ENCODE measurements at regions not wholly inside any gene's neighbourhood (a gene's known extent, or its start where the extent isn't known, plus 50 kb on each side); places are given as distances from the start of the nearest gene placed in this dataset.

DNA sequence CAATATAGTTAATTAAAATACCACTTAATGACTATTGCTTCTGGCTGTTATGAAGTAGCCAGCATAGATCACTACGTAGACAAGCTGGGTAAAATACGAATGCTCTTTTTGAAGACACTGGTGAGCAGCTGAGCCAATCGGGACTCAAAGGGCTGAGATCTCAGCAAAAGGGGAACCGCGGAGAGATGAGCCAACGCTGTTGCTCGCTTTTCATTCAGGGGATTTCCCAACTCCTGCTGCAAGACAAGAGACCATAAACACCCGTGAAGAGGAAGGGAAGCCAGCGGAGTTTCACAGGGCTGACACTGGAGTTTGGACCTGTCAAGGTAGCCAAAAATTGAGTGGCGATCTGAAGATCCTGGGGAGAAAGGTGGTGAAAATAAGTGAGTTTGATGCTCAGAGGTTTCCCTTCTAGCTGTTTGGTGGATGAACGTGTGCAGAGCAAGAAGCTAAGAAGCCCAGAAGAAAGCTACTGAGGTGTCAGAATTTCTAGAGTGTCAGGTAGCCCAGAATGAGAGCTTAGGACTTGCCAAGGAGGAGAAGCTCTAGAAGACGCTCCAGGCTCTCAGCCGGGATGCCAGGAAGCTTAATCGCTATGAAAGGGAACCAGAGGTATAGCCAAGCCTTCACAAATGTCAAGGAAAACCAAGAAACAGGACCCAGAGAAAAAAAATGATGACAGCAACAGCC lies 79.6 kb upstream of the RNU6ATAC start:
- DNase-seq (ENCODE audit: low spot score), result no peak
- H3K4me3 ChIP-seq (ENCODE audit: low read depth in 1 of 3, low read length in 3 of 3), result no peak overlapping the region
- peaks cover 0 to 26% (median 17%) of the 10 kb centered on the region in 4 donors for H3K4me1 ChIP-seq (ENCODE audit: control insufficient read depth in 4 of 4, insufficient read depth in 4 of 4, low read length in 3 of 4)
- no peak overlapping the region for H3K9ac ChIP-seq (ENCODE audit: low read depth in 1 of 2, low read length in 2 of 2)
- peaks cover 0 to 7% (median 3%) of the 10 kb centered on the region in 4 donors for H3K9me3 ChIP-seq (ENCODE audit: control insufficient read depth in 4 of 4, low read length in 3 of 4)
- no peaks in the 10 kb centered on the region for H3K27me3 ChIP-seq (ENCODE audit: control insufficient read depth in 4 of 4, insufficient read depth in 4 of 4, low read length in 3 of 4)
- no peak for TF ChIP-seq JUND (IDR thresholded peaks at IDR 0.05)
- peak in 1 of 2 donors; percentile 11 for TF ChIP-seq RXRA (IDR thresholded peaks at IDR 0.05)
- peak in 1 of 2 donors; percentile 42 for TF ChIP-seq HNF4A (conservative IDR thresholded peaks at IDR 0.05)
- no peak for TF ChIP-seq FOXA1 (IDR thresholded peaks at IDR 0.05)
- TF ChIP-seq SP1 (IDR thresholded peaks at IDR 0.05), result peak; percentile 46
- TF ChIP-seq FOXA2 (IDR thresholded peaks at IDR 0.05), result no peak
- peak in 1 of 2 donors; percentile 55 for TF ChIP-seq RAD21 (IDR thresholded peaks at IDR 0.05)
- peak overlapping the region in 1 of 2 donors; percentile 16 for H3K27ac ChIP-seq (ENCODE audit: low read depth in 1 of 2, low read length in 2 of 2)
- 28% methylated on average over 14 of the region's 14 CpGs for WGBS
- no peaks in the 10 kb centered on the region for H3K36me3 ChIP-seq (ENCODE audit: control insufficient read depth in 4 of 4, insufficient read depth in 3 of 4, low read depth in 1 of 4, low read length in 3 of 4)

DNA sequence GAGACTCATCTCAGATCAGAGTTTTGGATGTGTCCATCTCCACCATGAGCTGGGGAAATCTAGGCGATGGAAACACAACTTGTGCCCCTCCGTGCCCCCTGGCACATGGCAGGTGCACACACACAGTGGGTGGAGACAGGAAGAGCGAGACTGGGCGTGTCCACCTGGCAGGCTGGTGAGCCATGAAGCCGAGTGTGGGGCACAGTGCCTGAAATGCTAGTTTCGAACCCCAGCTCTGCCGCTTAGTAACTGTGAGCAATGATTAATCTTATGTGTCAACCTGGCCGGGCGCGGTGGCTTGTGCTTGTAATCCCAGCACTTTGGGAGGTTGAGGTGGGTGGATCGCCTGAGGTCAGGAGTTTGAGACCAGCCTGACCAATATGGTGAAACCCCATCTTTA lies 80.8 kb upstream of the RNU6ATAC start:
- no peak for DNase-seq (ENCODE audit: low spot score)
- peaks cover 0 to 26% (median 17%) of the 10 kb centered on the region in 4 donors for H3K4me1 ChIP-seq (ENCODE audit: control insufficient read depth in 4 of 4, insufficient read depth in 4 of 4, low read length in 3 of 4)

More for the DNA sequence above, 80.8 kb upstream of the RNU6ATAC start:
- WGBS, result 83% methylated on average over 11 of the region's 11 CpGs
- TF ChIP-seq GABPA (IDR thresholded peaks at IDR 0.05 in 1 of 2, conservative IDR thresholded peaks at IDR 0.05 in 1 of 2) (no peak), HNF4G (IDR thresholded peaks at IDR 0.05) (no peak), RAD21 (IDR thresholded peaks at IDR 0.05) (no peak), EGR1 (IDR thresholded peaks at IDR 0.05; ENCODE audit: low read depth in 2 of 2) (no peak), FOXA2 (IDR thresholded peaks at IDR 0.05) (no peak), JUND (IDR thresholded peaks at IDR 0.05) (no peak), YY1 (IDR thresholded peaks at IDR 0.05) (no peak)
- TF ChIP-seq, protein P1, sequence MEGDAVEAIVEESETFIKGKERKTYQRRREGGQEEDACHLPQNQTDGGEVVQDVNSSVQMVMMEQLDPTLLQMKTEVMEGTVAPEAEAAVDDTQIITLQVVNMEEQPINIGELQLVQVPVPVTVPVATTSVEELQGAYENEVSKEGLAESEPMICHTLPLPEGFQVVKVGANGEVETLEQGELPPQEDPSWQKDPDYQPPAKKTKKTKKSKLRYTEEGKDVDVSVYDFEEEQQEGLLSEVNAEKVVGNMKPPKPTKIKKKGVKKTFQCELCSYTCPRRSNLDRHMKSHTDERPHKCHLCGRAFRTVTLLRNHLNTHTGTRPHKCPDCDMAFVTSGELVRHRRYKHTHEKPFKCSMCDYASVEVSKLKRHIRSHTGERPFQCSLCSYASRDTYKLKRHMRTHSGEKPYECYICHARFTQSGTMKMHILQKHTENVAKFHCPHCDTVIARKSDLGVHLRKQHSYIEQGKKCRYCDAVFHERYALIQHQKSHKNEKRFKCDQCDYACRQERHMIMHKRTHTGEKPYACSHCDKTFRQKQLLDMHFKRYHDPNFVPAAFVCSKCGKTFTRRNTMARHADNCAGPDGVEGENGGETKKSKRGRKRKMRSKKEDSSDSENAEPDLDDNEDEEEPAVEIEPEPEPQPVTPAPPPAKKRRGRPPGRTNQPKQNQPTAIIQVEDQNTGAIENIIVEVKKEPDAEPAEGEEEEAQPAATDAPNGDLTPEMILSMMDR (IDR thresholded peaks at IDR 0.05; ENCODE audit: low read depth, low read length, missing input control), result no peak
- TF ChIP-seq, protein P2, sequence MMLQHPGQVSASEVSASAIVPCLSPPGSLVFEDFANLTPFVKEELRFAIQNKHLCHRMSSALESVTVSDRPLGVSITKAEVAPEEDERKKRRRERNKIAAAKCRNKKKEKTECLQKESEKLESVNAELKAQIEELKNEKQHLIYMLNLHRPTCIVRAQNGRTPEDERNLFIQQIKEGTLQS (IDR thresholded peaks at IDR 0.05), result no peak
- TF ChIP-seq, protein P3, sequence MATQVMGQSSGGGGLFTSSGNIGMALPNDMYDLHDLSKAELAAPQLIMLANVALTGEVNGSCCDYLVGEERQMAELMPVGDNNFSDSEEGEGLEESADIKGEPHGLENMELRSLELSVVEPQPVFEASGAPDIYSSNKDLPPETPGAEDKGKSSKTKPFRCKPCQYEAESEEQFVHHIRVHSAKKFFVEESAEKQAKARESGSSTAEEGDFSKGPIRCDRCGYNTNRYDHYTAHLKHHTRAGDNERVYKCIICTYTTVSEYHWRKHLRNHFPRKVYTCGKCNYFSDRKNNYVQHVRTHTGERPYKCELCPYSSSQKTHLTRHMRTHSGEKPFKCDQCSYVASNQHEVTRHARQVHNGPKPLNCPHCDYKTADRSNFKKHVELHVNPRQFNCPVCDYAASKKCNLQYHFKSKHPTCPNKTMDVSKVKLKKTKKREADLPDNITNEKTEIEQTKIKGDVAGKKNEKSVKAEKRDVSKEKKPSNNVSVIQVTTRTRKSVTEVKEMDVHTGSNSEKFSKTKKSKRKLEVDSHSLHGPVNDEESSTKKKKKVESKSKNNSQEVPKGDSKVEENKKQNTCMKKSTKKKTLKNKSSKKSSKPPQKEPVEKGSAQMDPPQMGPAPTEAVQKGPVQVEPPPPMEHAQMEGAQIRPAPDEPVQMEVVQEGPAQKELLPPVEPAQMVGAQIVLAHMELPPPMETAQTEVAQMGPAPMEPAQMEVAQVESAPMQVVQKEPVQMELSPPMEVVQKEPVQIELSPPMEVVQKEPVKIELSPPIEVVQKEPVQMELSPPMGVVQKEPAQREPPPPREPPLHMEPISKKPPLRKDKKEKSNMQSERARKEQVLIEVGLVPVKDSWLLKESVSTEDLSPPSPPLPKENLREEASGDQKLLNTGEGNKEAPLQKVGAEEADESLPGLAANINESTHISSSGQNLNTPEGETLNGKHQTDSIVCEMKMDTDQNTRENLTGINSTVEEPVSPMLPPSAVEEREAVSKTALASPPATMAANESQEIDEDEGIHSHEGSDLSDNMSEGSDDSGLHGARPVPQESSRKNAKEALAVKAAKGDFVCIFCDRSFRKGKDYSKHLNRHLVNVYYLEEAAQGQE (IDR thresholded peaks at IDR 0.05), result no peak
- TF ChIP-seq, protein P4, sequence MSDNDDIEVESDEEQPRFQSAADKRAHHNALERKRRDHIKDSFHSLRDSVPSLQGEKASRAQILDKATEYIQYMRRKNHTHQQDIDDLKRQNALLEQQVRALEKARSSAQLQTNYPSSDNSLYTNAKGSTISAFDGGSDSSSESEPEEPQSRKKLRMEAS (IDR thresholded peaks at IDR 0.05), result no peak
- Histone ChIP-seq H3K36me3 (ENCODE audit: control insufficient read depth in 4 of 4, insufficient read depth in 3 of 4, low read depth in 1 of 4, low read length in 3 of 4) (no peaks in the 10 kb centered on the region), H3K27me3 (ENCODE audit: control insufficient read depth in 4 of 4, insufficient read depth in 4 of 4, low read length in 3 of 4) (no peaks in the 10 kb centered on the region), H3K9me3 (ENCODE audit: control insufficient read depth in 4 of 4, low read length in 3 of 4) (peaks cover 0 to 7% (median 3%) of the 10 kb centered on the region in 4 donors), H3K4me3 (ENCODE audit: low read depth in 1 of 3, low read length in 3 of 3) (no peak overlapping the region), H3K9ac (ENCODE audit: low read depth in 1 of 2, low read length in 2 of 2) (no peak overlapping the region), H3K27ac (ENCODE audit: low read depth in 1 of 2, low read length in 2 of 2) (no peak overlapping the region)
